ENCODE measurements at regions not wholly inside any gene's neighbourhood (a gene's known extent, or its start where the extent isn't known, plus 50 kb on each side); places are given as distances from the start of the nearest gene placed in this dataset.
A peak's percentile ranks its signal among the peaks of the same experiment; 100 is the strongest.
"Not testable (repeated sequence)": the region's sequence is repeated elsewhere in the genome, so short reads cannot be mapped to it uniquely, and the experiment has no call there.

GRCh38 chrX:95612350-95612749 is 1072.3 kb upstream of the DIAPH2 start:
- DNase-seq (ENCODE audit: low spot score): no peak

- DNase-seq (ENCODE audit: low spot score): no peak
These were observed 1062.4 kb upstream of the DIAPH2 start for GRCh38 chrX:95622200-95622599.

GRCh38 chrX:95626748-95627147 is 1057.9 kb upstream of the DIAPH2 start:
- no peak for DNase-seq (ENCODE audit: low spot score)

- DNase-seq (ENCODE audit: low spot score): no peak
These were observed 1055.8 kb upstream of the DIAPH2 start for GRCh38 chrX:95628796-95629195.

- no peak for DNase-seq (ENCODE audit: low spot score)
These were observed 1054.9 kb upstream of the DIAPH2 start for GRCh38 chrX:95629737-95630136.

GRCh38 chrX:95640226-95640625 is 1044.4 kb upstream of the DIAPH2 start:
- no peak for DNase-seq (ENCODE audit: low spot score)

GRCh38 chrX:95645738-95646137 is 1038.9 kb upstream of the DIAPH2 start:
- no peak for DNase-seq (ENCODE audit: low spot score)

- DNase-seq (ENCODE audit: low spot score): no peak
These were observed 1022.4 kb upstream of the DIAPH2 start for GRCh38 chrX:95662200-95662599.

- no peak for DNase-seq (ENCODE audit: low spot score)
These were observed 1018.6 kb upstream of the DIAPH2 start for GRCh38 chrX:95666056-95666455.

- DNase-seq (ENCODE audit: low spot score): no peak
These were observed 1009.6 kb upstream of the DIAPH2 start for GRCh38 chrX:95675011-95675410.

- no peak for DNase-seq (ENCODE audit: low spot score)
These were observed 1008.8 kb upstream of the DIAPH2 start for GRCh38 chrX:95675794-95676193.

- no peak for DNase-seq (ENCODE audit: low spot score)
These were observed 1006.0 kb upstream of the DIAPH2 start for GRCh38 chrX:95678679-95679078.

GRCh38 chrX:95693365-95693764 is 991.3 kb upstream of the DIAPH2 start:
- no peak for DNase-seq (ENCODE audit: low spot score)

- DNase-seq (ENCODE audit: low spot score): no peak
These were observed 980.9 kb upstream of the DIAPH2 start for GRCh38 chrX:95703696-95704095.

GRCh38 chrX:95716841-95717240 is 967.8 kb upstream of the DIAPH2 start:
- no peak for DNase-seq (ENCODE audit: low spot score)

- DNase-seq (ENCODE audit: low spot score): no peak
These were observed 965.9 kb upstream of the DIAPH2 start for GRCh38 chrX:95718746-95719145.

GRCh38 chrX:95721011-95721410 is 963.6 kb upstream of the DIAPH2 start:
- no peak for DNase-seq (ENCODE audit: low spot score)

- DNase-seq (ENCODE audit: low spot score): no peak
These were observed 956.2 kb upstream of the DIAPH2 start for GRCh38 chrX:95728446-95728845.

- no peak for DNase-seq (ENCODE audit: low spot score)
These were observed 955.2 kb upstream of the DIAPH2 start for GRCh38 chrX:95729401-95729800.

- DNase-seq (ENCODE audit: low spot score): no peak
These were observed 951.2 kb upstream of the DIAPH2 start for GRCh38 chrX:95733426-95733825.

- no peak for DNase-seq (ENCODE audit: low spot score)
These were observed 930.2 kb upstream of the DIAPH2 start for GRCh38 chrX:95754411-95754810.

- no peak for DNase-seq (ENCODE audit: low spot score)
These were observed 924.3 kb upstream of the DIAPH2 start for GRCh38 chrX:95760356-95760755.

GRCh38 chrX:95762716-95763115 is 921.9 kb upstream of the DIAPH2 start:
- DNase-seq (ENCODE audit: low spot score): peak; percentile 1

GRCh38 chrX:95764972-95765451 is 919.6 kb upstream of the DIAPH2 start:
- DNase-seq (ENCODE audit: low spot score): peak; percentile 50

GRCh38 chrX:95771198-95771597 is 913.4 kb upstream of the DIAPH2 start:
- DNase-seq (ENCODE audit: low spot score): not testable (repeated sequence)
